ENCODE measurements at regions not wholly inside any gene's neighbourhood (a gene's known extent, or its start where the extent isn't known, plus 50 kb on each side); places are given as distances from the start of the nearest gene placed in this dataset.

GRCh38 chr18:67179726-67180125 lies 336.8 kb downstream of the DSEL start:
- TF ChIP-seq, protein P1, sequence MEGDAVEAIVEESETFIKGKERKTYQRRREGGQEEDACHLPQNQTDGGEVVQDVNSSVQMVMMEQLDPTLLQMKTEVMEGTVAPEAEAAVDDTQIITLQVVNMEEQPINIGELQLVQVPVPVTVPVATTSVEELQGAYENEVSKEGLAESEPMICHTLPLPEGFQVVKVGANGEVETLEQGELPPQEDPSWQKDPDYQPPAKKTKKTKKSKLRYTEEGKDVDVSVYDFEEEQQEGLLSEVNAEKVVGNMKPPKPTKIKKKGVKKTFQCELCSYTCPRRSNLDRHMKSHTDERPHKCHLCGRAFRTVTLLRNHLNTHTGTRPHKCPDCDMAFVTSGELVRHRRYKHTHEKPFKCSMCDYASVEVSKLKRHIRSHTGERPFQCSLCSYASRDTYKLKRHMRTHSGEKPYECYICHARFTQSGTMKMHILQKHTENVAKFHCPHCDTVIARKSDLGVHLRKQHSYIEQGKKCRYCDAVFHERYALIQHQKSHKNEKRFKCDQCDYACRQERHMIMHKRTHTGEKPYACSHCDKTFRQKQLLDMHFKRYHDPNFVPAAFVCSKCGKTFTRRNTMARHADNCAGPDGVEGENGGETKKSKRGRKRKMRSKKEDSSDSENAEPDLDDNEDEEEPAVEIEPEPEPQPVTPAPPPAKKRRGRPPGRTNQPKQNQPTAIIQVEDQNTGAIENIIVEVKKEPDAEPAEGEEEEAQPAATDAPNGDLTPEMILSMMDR (IDR thresholded peaks at IDR 0.05 in 4 of 5, conservative IDR thresholded peaks at IDR 0.05 in 1 of 5), result no peak
- no peak for TF ChIP-seq POLR2A (IDR thresholded peaks at IDR 0.05)

Measured in gastrocnemius medialis (tissue), 4 donors.